H9 (cell line): ENCODE measurements at regions not wholly inside any gene's neighbourhood (a gene's known extent, or its start where the extent isn't known, plus 50 kb on each side); places are given as distances from the start of the nearest gene placed in this dataset.

Source experiments
- DNase-seq: peaks from one replicate; pipeline ENCODE4 v3.0.0-alpha.2; 2017
- H2AFZ ChIP-seq: one replicate; pipeline ENCODE4 v1.6.1; 2013; ENCODE audit warnings: mild to moderate bottlenecking, low read length, control low read depth, moderate library complexity
- H2AK5ac ChIP-seq: 2 replicates; pipeline ENCODE4 v1.6.1; 2013; ENCODE audit warnings: low read length, control low read depth, mixed read lengths; ENCODE audit not compliant: insufficient read length
- H2BK120ac ChIP-seq: one replicate; pipeline ENCODE4 v1.6.1; 2013; ENCODE audit warnings: low read depth, mild to moderate bottlenecking, low read length, control low read depth, inconsistent platforms; ENCODE audit not compliant: poor library complexity, severe bottlenecking
- H2BK12ac ChIP-seq: 2 replicates; pipeline ENCODE4 v1.6.1; 2013; ENCODE audit warnings: low read length, control low read depth, mixed read lengths, low read depth; ENCODE audit not compliant: insufficient read length
- H2BK15ac ChIP-seq: 2 replicates; pipeline ENCODE4 v1.6.1; 2013; ENCODE audit warnings: low read depth, low read length, control low read depth
- H2BK20ac ChIP-seq: one replicate; pipeline ENCODE4 v1.6.1; 2013; ENCODE audit warnings: low read depth, mild to moderate bottlenecking, low read length, control low read depth, inconsistent platforms; ENCODE audit not compliant: poor library complexity, severe bottlenecking
- H2BK5ac ChIP-seq: 2 replicates; pipeline ENCODE4 v1.6.1; 2013; ENCODE audit warnings: low read length, control low read depth, mixed read lengths; ENCODE audit not compliant: insufficient read length
- H3K14ac ChIP-seq: 2 replicates; pipeline ENCODE4 v1.6.1; 2013; ENCODE audit warnings: low read length, control low read depth; ENCODE audit not compliant: insufficient read depth
- H3K18ac ChIP-seq: 2 replicates; pipeline ENCODE4 v1.6.1; 2013; ENCODE audit warnings: low read depth, mild to moderate bottlenecking, mixed read lengths, low read length, control low read depth; ENCODE audit not compliant: insufficient read length
- H3K23ac ChIP-seq: 2 replicates; pipeline ENCODE4 v1.6.1; 2013; ENCODE audit warnings: low read length, control low read depth, mixed read lengths, low read depth; ENCODE audit not compliant: insufficient read length
- H3K23me2 ChIP-seq: 2 replicates; pipeline ENCODE4 v1.6.1; 2013; ENCODE audit warnings: low read depth, mild to moderate bottlenecking, mixed read lengths, low read length, control low read depth; ENCODE audit not compliant: insufficient read length, poor library complexity, severe bottlenecking
- H3K27ac ChIP-seq: 2 replicates; pipeline ENCODE4 v1.5.1; 2013; ENCODE audit warnings: low read length, control low read depth, mixed read lengths, low read depth; ENCODE audit not compliant: insufficient read length
- H3K27me3 ChIP-seq: 2 replicates; pipeline ENCODE4 v1.6.1; 2013; ENCODE audit warnings: low read length, control low read depth, inconsistent platforms; ENCODE audit not compliant: insufficient read depth
- H3K4ac ChIP-seq: 2 replicates; pipeline ENCODE4 v1.6.1; 2013; ENCODE audit warnings: low read depth, mild to moderate bottlenecking, control low read depth, inconsistent platforms, low read length, moderate library complexity
- H3K4me1 ChIP-seq: 2 replicates; pipeline ENCODE4 v1.6.1; 2013; ENCODE audit warnings: low read length, control low read depth, inconsistent platforms; ENCODE audit not compliant: insufficient read depth
- H3K4me2 ChIP-seq: 2 replicates; pipeline ENCODE4 v1.6.1; 2013; ENCODE audit warnings: low read length, control low read depth, mixed read lengths; ENCODE audit not compliant: insufficient read length, insufficient read depth
- H3K56ac ChIP-seq: 2 replicates; pipeline ENCODE4 v1.6.1; 2013; ENCODE audit warnings: low read depth, mild to moderate bottlenecking, mixed read lengths, low read length, control low read depth; ENCODE audit not compliant: insufficient read length
- H3K79me1 ChIP-seq: 2 replicates; pipeline ENCODE4 v1.6.1; 2013; ENCODE audit warnings: low read depth, mild to moderate bottlenecking, moderate library complexity, low read length, control low read depth, inconsistent platforms; ENCODE audit not compliant: insufficient read depth, poor library complexity, severe bottlenecking
- H3K79me2 ChIP-seq: 2 replicates; pipeline ENCODE4 v1.6.1; 2013; ENCODE audit warnings: low read length, control low read depth, inconsistent platforms; ENCODE audit not compliant: insufficient read depth
- H3K9ac ChIP-seq: 2 replicates; pipeline ENCODE4 v1.6.1; 2013; ENCODE audit warnings: low read length, control low read depth, mixed read lengths; ENCODE audit not compliant: insufficient read length; ENCODE audit errors: extremely low read depth
- H3K9me3 ChIP-seq: one replicate; pipeline ENCODE4 v1.6.1; 2013; ENCODE audit warnings: low read depth, low read length, inconsistent platforms; ENCODE audit not compliant: control insufficient read depth
- H3T11ph ChIP-seq: one replicate; pipeline ENCODE4 v1.6.1; 2013; ENCODE audit warnings: mild to moderate bottlenecking, low read length, control low read depth, inconsistent platforms
- H4K20me1 ChIP-seq: one replicate; pipeline ENCODE4 v1.6.1; 2013; ENCODE audit not compliant: control insufficient read depth, insufficient read length, insufficient read depth
- H4K5ac ChIP-seq: 2 replicates; pipeline ENCODE4 v1.6.1; 2013; ENCODE audit warnings: low read depth, mild to moderate bottlenecking, mixed read lengths, low read length, control low read depth; ENCODE audit not compliant: insufficient read length
- H4K8ac ChIP-seq: replicated peaks from 2 replicates; pipeline ENCODE4 v1.6.1; 2013; ENCODE audit warnings: low read length, control low read depth, mixed read lengths, low read depth; ENCODE audit not compliant: insufficient read length
- H4K91ac ChIP-seq: 2 replicates; pipeline ENCODE4 v1.6.1; 2013; ENCODE audit warnings: low read depth, mild to moderate bottlenecking, moderate library complexity, mixed read lengths, low read length, control low read depth; ENCODE audit not compliant: insufficient read length
- H3K27ac Mint-ChIP-seq, 3 experiments: 2 replicates in 2 of 3; 3 replicates in 1 of 3; pipeline ENCODE4 v1.8.0; 2020 to 2021; ENCODE audit warnings: mixed read lengths in 3 of 3, mild to moderate bottlenecking in 1 of 3, moderate library complexity in 1 of 3
- H3K27me3 Mint-ChIP-seq: 2 replicates; pipeline ENCODE4 v1.8.0; 2021; ENCODE audit warnings: low read depth, mild to moderate bottlenecking, moderate library complexity, mixed read lengths
- H3K36me3 Mint-ChIP-seq, 3 experiments: 2 replicates in 2 of 3; 3 replicates in 1 of 3; pipeline ENCODE4 v1.8.0; 2020 to 2021; ENCODE audit warnings: low read depth in 3 of 3, mixed read lengths in 3 of 3; ENCODE audit not compliant: insufficient read depth in 1 of 3
- H3K4me1 Mint-ChIP-seq, 2 experiments: 2 replicates each; pipeline ENCODE4 v1.8.0; 2020; ENCODE audit warnings: mixed read lengths in 2 of 2
- H3K4me3 Mint-ChIP-seq, 2 experiments: 2 replicates in 1 of 2; 3 replicates in 1 of 2; pipeline ENCODE4 v1.8.0; 2020 to 2021; ENCODE audit warnings: mild to moderate bottlenecking in 2 of 2, mixed read lengths in 2 of 2, moderate library complexity in 1 of 2
- H3K9me3 Mint-ChIP-seq, 2 experiments: 2 replicates in 1 of 2; 3 replicates in 1 of 2; pipeline ENCODE4 v1.8.0; 2020; ENCODE audit warnings: mild to moderate bottlenecking in 2 of 2, mixed read lengths in 2 of 2, moderate library complexity in 1 of 2
- WGBS: extraction: QIAGEN DNeasy Blood & Tissue Kit; methylation state at CpG from one replicate; pipeline ENCODE4 v1.1.7; 2013; ENCODE audit warnings: missing lambda C conversion rate, low lambda C conversion rate, mixed read lengths; ENCODE audit not compliant: insufficient read length; ENCODE audit errors: extremely low coverage; 5-methylcytosine and 5-hydroxymethylcytosine counted together
- TF ChIP-seq, protein P1 (sequence below): fragments of 200-600 bp; sonication (generic); conservative IDR thresholded peaks from 3 replicates; pipeline ENCODE4 v1.8.0; 2021; ENCODE audit warnings: antibody characterized with exemption, mild to moderate bottlenecking

DNA sequence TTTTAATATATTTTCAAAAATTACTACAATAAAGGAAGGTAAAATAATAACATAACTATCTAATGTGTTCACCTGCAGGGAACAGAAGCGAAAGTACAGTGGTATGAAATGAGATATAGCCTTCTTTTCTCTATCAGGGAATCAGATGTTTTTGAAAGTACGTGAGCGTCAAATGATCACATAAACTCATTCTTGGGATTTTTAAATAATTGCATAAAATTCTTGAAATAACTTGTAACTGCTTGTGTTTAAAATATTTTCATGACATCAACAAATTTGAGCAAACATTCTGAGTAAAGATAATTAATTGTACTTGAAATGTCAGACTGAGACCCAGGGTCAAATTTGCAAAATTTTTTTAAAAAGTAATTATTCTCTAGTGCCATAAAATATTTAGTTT is 193.5 kb upstream of the NEIL3 start:
- H3K27ac Mint-ChIP-seq = no peak overlapping the region
- TF ChIP-seq, protein P1, sequence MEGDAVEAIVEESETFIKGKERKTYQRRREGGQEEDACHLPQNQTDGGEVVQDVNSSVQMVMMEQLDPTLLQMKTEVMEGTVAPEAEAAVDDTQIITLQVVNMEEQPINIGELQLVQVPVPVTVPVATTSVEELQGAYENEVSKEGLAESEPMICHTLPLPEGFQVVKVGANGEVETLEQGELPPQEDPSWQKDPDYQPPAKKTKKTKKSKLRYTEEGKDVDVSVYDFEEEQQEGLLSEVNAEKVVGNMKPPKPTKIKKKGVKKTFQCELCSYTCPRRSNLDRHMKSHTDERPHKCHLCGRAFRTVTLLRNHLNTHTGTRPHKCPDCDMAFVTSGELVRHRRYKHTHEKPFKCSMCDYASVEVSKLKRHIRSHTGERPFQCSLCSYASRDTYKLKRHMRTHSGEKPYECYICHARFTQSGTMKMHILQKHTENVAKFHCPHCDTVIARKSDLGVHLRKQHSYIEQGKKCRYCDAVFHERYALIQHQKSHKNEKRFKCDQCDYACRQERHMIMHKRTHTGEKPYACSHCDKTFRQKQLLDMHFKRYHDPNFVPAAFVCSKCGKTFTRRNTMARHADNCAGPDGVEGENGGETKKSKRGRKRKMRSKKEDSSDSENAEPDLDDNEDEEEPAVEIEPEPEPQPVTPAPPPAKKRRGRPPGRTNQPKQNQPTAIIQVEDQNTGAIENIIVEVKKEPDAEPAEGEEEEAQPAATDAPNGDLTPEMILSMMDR = no peak
- Histone ChIP-seq H3K23ac (no peak overlapping the region), H2BK20ac (no peak overlapping the region), H2AK5ac (no peak overlapping the region), H2BK12ac (no peak overlapping the region), H3K27ac (no peak overlapping the region), H3K9ac (no peak overlapping the region), H3K79me1 (no peaks in the 10 kb centered on the region), H4K91ac (no peak overlapping the region), H4K5ac (no peak overlapping the region), H2BK15ac (no peak overlapping the region), H3T11ph (no peak overlapping the region), H3K4me1 (no peaks in the 10 kb centered on the region), H3K23me2 (no peaks in the 10 kb centered on the region), H3K4ac (no peak overlapping the region), H3K9me3 (no peaks in the 10 kb centered on the region), H4K20me1 (no peaks in the 10 kb centered on the region), H2BK5ac (no peak overlapping the region), H3K79me2 (no peaks in the 10 kb centered on the region), H3K18ac (no peak overlapping the region), H3K27me3 (no peaks in the 10 kb centered on the region), H3K14ac (no peak overlapping the region), H3K56ac (no peak overlapping the region), H4K8ac (no peak overlapping the region), H2AFZ (no peak overlapping the region), H2BK120ac (no peak overlapping the region), H3K4me2 (no peak overlapping the region)
- DNase-seq = no peak
- H3K27me3 Mint-ChIP-seq = no peaks in the 10 kb centered on the region
- no CpG with 5 or more reads among the region's 3 CpGs for WGBS
- peaks cover 15 to 18% of the 10 kb centered on the region in 2 experiments for H3K9me3 Mint-ChIP-seq
- no peak overlapping the region for H3K4me3 Mint-ChIP-seq
- peaks cover 15 to 24% of the 10 kb centered on the region in 2 experiments for H3K4me1 Mint-ChIP-seq
- H3K36me3 Mint-ChIP-seq = peaks cover 3 to 23% (median 8%) of the 10 kb centered on the region in 3 experiments; a peak in 6 of 7 replicates
